Peyer's patch (tissue), 4 donors: ENCODE measurements at regions not wholly inside any gene's neighbourhood (a gene's known extent, or its start where the extent isn't known, plus 50 kb on each side); places are given as distances from the start of the nearest gene placed in this dataset.

Experiments
- POLR2A ChIP-seq, 2 donors: fragments of 450-650 bp; IDR thresholded peaks; one replicate each; pipeline ENCODE4 v1.5.1; 2017; ENCODE audit warnings: antibody characterized with exemption in 2 of 2, mild to moderate bottlenecking in 2 of 2, moderate library complexity in 2 of 2
- TF ChIP-seq, protein P1 (sequence below), 6 experiments: fragments of 450-650 bp in 4 of 6; fragments of 200-600 bp in 2 of 6; sonication (generic) in 1 of 6; IDR thresholded peaks; one replicate each; pipeline ENCODE4 v1.5.1; 2017 to 2019; ENCODE audit warnings: antibody characterized with exemption in 6 of 6, mild to moderate bottlenecking in 3 of 6, moderate library complexity in 1 of 6

DNA sequence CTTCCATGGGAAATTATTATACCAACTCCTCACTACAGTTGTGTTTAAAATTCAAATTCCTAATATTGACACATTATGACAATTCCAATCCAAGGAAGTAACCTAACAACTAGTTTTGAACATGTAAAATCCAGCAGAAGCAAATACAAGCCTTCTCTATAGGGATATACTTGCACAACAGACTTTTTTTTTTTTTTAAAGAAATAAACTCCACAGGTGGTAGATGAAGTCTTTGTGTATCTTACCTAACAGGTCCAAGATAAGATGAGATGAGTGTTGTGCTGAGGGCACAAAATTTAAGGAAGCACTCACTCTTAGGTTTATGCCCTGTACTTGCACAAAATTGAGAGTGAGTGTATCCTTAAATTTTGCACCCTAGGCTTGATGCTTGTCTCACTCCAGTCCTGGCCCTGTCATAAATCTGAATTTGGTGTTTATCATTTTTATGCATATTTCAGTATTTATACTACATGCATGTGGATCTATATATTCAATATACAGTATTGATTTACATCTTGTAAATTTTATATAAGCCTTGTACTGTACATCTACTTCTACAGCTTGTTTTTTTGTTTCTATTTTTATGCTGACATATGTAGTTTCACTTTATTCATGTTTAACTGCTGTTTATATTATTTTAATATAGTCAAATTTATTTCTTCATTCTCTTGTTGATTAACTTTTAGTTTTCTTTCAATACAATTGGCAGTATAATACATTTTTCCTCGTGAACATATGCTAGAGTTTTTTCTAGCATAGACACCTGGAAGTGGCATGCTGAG, 60.6 kb upstream of the RGL1 start:
- TF ChIP-seq, protein P1, sequence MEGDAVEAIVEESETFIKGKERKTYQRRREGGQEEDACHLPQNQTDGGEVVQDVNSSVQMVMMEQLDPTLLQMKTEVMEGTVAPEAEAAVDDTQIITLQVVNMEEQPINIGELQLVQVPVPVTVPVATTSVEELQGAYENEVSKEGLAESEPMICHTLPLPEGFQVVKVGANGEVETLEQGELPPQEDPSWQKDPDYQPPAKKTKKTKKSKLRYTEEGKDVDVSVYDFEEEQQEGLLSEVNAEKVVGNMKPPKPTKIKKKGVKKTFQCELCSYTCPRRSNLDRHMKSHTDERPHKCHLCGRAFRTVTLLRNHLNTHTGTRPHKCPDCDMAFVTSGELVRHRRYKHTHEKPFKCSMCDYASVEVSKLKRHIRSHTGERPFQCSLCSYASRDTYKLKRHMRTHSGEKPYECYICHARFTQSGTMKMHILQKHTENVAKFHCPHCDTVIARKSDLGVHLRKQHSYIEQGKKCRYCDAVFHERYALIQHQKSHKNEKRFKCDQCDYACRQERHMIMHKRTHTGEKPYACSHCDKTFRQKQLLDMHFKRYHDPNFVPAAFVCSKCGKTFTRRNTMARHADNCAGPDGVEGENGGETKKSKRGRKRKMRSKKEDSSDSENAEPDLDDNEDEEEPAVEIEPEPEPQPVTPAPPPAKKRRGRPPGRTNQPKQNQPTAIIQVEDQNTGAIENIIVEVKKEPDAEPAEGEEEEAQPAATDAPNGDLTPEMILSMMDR (IDR thresholded peaks at IDR 0.05): no peak
- TF ChIP-seq POLR2A (IDR thresholded peaks at IDR 0.05): no peak
